Peyer's patch (tissue), 4 donors: ENCODE measurements at regions not wholly inside any gene's neighbourhood (a gene's known extent, or its start where the extent isn't known, plus 50 kb on each side); places are given as distances from the start of the nearest gene placed in this dataset.
"Not testable (repeated sequence)": the region's sequence is repeated elsewhere in the genome, so short reads cannot be mapped to it uniquely, and the experiment has no call there.

Source experiments
- POLR2A ChIP-seq, 2 donors: fragments of 450-650 bp; IDR thresholded peaks; one replicate each; pipeline ENCODE4 v1.5.1; 2017; ENCODE audit warnings: antibody characterized with exemption in 2 of 2, mild to moderate bottlenecking in 2 of 2, moderate library complexity in 2 of 2
- TF ChIP-seq, protein P1 (sequence below), 6 experiments: fragments of 450-650 bp in 4 of 6; fragments of 200-600 bp in 2 of 6; sonication (generic) in 1 of 6; IDR thresholded peaks; one replicate each; pipeline ENCODE4 v1.5.1; 2017 to 2019; ENCODE audit warnings: antibody characterized with exemption in 6 of 6, mild to moderate bottlenecking in 3 of 6, moderate library complexity in 1 of 6

GRCh38 chr21:5091274-5091673 lies 5430.1 kb upstream of the TPTE start:
- TF ChIP-seq, protein P1, sequence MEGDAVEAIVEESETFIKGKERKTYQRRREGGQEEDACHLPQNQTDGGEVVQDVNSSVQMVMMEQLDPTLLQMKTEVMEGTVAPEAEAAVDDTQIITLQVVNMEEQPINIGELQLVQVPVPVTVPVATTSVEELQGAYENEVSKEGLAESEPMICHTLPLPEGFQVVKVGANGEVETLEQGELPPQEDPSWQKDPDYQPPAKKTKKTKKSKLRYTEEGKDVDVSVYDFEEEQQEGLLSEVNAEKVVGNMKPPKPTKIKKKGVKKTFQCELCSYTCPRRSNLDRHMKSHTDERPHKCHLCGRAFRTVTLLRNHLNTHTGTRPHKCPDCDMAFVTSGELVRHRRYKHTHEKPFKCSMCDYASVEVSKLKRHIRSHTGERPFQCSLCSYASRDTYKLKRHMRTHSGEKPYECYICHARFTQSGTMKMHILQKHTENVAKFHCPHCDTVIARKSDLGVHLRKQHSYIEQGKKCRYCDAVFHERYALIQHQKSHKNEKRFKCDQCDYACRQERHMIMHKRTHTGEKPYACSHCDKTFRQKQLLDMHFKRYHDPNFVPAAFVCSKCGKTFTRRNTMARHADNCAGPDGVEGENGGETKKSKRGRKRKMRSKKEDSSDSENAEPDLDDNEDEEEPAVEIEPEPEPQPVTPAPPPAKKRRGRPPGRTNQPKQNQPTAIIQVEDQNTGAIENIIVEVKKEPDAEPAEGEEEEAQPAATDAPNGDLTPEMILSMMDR (IDR thresholded peaks at IDR 0.05) = not testable (repeated sequence)
- TF ChIP-seq POLR2A (IDR thresholded peaks at IDR 0.05) = not testable (repeated sequence)
